Body of pancreas (tissue), 4 donors: ENCODE measurements at regions not wholly inside any gene's neighbourhood (a gene's known extent, or its start where the extent isn't known, plus 50 kb on each side); places are given as distances from the start of the nearest gene placed in this dataset.

Source experiments
- ATAC-seq: fragments of 150-250 bp; one replicate; pipeline ENCODE4 v1.9.1; 2016
- DNase-seq, 4 donors: peaks; one replicate each; pipeline ENCODE4 v3.0.0-alpha.2; 2019
- H3K27ac ChIP-seq, 4 donors: fragments of 200-600 bp; sonication (generic); 1 replicate in 3 of 4; 2 replicates in 1 of 4; pipeline versions ENCODE4 v1.5.1 to v1.6.1; 2016 to 2019; ENCODE audit warnings: mild to moderate bottlenecking in 1 of 4, mixed read lengths in 1 of 4, moderate library complexity in 1 of 4
- H3K27me3 ChIP-seq, 2 donors: fragments of 200-600 bp; sonication (generic); one replicate each; pipeline ENCODE4 v1.6.0; 2016; ENCODE audit warnings: mild to moderate bottlenecking in 1 of 2
- H3K36me3 ChIP-seq, 2 donors: fragments of 200-600 bp; sonication (generic); replicated peaks in 1 of 2; 2 replicates each; pipeline ENCODE4 v1.5.1; 2016; ENCODE audit warnings: low read depth in 2 of 2; ENCODE audit not compliant: insufficient read depth in 1 of 2
- H3K4me1 ChIP-seq: fragments of 200-600 bp; sonication (generic); one replicate; pipeline ENCODE4 v1.6.0; 2016
- H3K4me3 ChIP-seq, 2 donors: fragments of 200-600 bp; sonication (generic); 1 replicate in 1 of 2; 2 replicates in 1 of 2; pipeline ENCODE4 v1.5.1; 2016 to 2019
- H3K9me3 ChIP-seq, 3 donors: fragments of 200-600 bp; sonication (generic); 1 replicate in 2 of 3; 2 replicates in 1 of 3; pipeline ENCODE4 v1.5.1; 2016
- CTCF ChIP-seq, 7 experiments: fragments of 450-650 bp in 4 of 7; fragments of 200-600 bp in 3 of 7; sonication (generic) in 3 of 7; IDR thresholded peaks; one replicate each; pipeline ENCODE4 v1.5.1; 2016 to 2019; ENCODE audit warnings: antibody characterized with exemption in 7 of 7
- POLR2A ChIP-seq, 3 donors: fragments of 450-650 bp; IDR thresholded peaks; one replicate each; pipeline ENCODE4 v1.6.1; 2016; ENCODE audit warnings: antibody characterized with exemption in 3 of 3, mild to moderate bottlenecking in 2 of 3
- WGBS, 2 donors: methylation state at CpG; one replicate each; pipeline ENCODE4 v1.1.5; 2017; 5-methylcytosine and 5-hydroxymethylcytosine counted together
- intact Hi-C: fragments of 100-400 bp; cut with DNase I; formaldehyde crosslinking; loops from one replicate; pipeline ENCODE4 v1.15.1; 2023

- H3K36me3 ChIP-seq, result no peaks in the 10 kb centered on the region
- no peaks in the 10 kb centered on the region for H3K27me3 ChIP-seq
- no peak overlapping the region for H3K4me3 ChIP-seq
- no peaks in the 10 kb centered on the region for H3K4me1 ChIP-seq
- no peak overlapping the region for H3K27ac ChIP-seq
- ATAC-seq, result no peak
- no peak for TF ChIP-seq POLR2A (IDR thresholded peaks at IDR 0.05)
- TF ChIP-seq CTCF (IDR thresholded peaks at IDR 0.05), result no peak
- no peaks in the 10 kb centered on the region for H3K9me3 ChIP-seq
- 54 to 60% methylated on average over 9 of the region's 9 CpGs for WGBS, 2 donors
- intact Hi-C loops, result no loop called here
- DNase-seq, result no peak
Observed at GRCh38 chr1:232149287-232150201, 480.4 kb downstream of the SIPA1L2 start.

GRCh38 chr1:232147215-232147614, 482.7 kb downstream of the SIPA1L2 start:
- Histone ChIP-seq H3K27me3 (no peaks in the 10 kb centered on the region), H3K4me3 (no peak overlapping the region), H3K36me3 (no peaks in the 10 kb centered on the region), H3K27ac (no peak overlapping the region), H3K9me3 (no peaks in the 10 kb centered on the region), H3K4me1 (peaks cover 6% of the 10 kb centered on the region)
- DNase-seq (no peak), ATAC-seq (no peak)
- 71 to 77% methylated on average over 2 of the region's 2 CpGs for WGBS, 2 donors
- intact Hi-C loops, result no loop called here
- TF ChIP-seq POLR2A (IDR thresholded peaks at IDR 0.05), result no peak
- TF ChIP-seq CTCF (IDR thresholded peaks at IDR 0.05), result no peak

- H3K9me3 ChIP-seq, result no peaks in the 10 kb centered on the region
- TF ChIP-seq CTCF (IDR thresholded peaks at IDR 0.05) (no peak), POLR2A (IDR thresholded peaks at IDR 0.05) (no peak)
- peaks cover 6% of the 10 kb centered on the region for H3K4me1 ChIP-seq
- intact Hi-C loops, result no loop called here
- H3K27ac ChIP-seq, result no peak overlapping the region
- WGBS, 2 donors, result 63 to 79% methylated on average over 3 of the region's 3 CpGs
- no peaks in the 10 kb centered on the region for H3K36me3 ChIP-seq
- no peaks in the 10 kb centered on the region for H3K27me3 ChIP-seq
- DNase-seq (no peak), ATAC-seq (no peak)
- no peak overlapping the region for H3K4me3 ChIP-seq
Observed at GRCh38 chr1:232146514-232146913, 483.4 kb downstream of the SIPA1L2 start.

GRCh38 chr1:232145768-232146167, 484.2 kb downstream of the SIPA1L2 start:
- H3K9me3 ChIP-seq, result no peaks in the 10 kb centered on the region
- 72 to 80% methylated on average over 2 of the region's 2 CpGs for WGBS, 2 donors
- H3K27ac ChIP-seq, result no peak overlapping the region
- H3K4me3 ChIP-seq, result no peak overlapping the region
- no peak for TF ChIP-seq POLR2A (IDR thresholded peaks at IDR 0.05)
- no peak for TF ChIP-seq CTCF (IDR thresholded peaks at IDR 0.05)
- DNase-seq, result no peak
- peaks cover 6% of the 10 kb centered on the region for H3K4me1 ChIP-seq
- H3K27me3 ChIP-seq, result no peaks in the 10 kb centered on the region
- H3K36me3 ChIP-seq, result no peaks in the 10 kb centered on the region
- intact Hi-C loops, result no loop called here
- ATAC-seq, result no peak
